Keratinocyte (primary cell): ENCODE measurements at regions not wholly inside any gene's neighbourhood (a gene's known extent, or its start where the extent isn't known, plus 50 kb on each side); places are given as distances from the start of the nearest gene placed in this dataset.

Experiments used
- EZH2 ChIP-seq: IDR thresholded peaks from one replicate; pipeline ENCODE4 v1.6.1; 2012; ENCODE audit warnings: inconsistent platforms, mild to moderate bottlenecking, low read length, moderate library complexity
- TF ChIP-seq, protein P1 (sequence below), 3 experiments: IDR thresholded peaks in 1 of 3; conservative IDR thresholded peaks in 1 of 3; optimal IDR thresholded peaks in 1 of 3; 2 replicates in 2 of 3; 3 replicates in 1 of 3; pipeline versions ENCODE3 to v1.5.1; 2011; ENCODE audit warnings: low read length in 3 of 3, mild to moderate bottlenecking in 3 of 3, moderate library complexity in 2 of 3, control low read depth in 1 of 3, inconsistent platforms in 1 of 3; ENCODE audit not compliant: insufficient read depth in 2 of 3; ENCODE audit errors: extremely low read depth in 1 of 3

- TF ChIP-seq, protein P1, sequence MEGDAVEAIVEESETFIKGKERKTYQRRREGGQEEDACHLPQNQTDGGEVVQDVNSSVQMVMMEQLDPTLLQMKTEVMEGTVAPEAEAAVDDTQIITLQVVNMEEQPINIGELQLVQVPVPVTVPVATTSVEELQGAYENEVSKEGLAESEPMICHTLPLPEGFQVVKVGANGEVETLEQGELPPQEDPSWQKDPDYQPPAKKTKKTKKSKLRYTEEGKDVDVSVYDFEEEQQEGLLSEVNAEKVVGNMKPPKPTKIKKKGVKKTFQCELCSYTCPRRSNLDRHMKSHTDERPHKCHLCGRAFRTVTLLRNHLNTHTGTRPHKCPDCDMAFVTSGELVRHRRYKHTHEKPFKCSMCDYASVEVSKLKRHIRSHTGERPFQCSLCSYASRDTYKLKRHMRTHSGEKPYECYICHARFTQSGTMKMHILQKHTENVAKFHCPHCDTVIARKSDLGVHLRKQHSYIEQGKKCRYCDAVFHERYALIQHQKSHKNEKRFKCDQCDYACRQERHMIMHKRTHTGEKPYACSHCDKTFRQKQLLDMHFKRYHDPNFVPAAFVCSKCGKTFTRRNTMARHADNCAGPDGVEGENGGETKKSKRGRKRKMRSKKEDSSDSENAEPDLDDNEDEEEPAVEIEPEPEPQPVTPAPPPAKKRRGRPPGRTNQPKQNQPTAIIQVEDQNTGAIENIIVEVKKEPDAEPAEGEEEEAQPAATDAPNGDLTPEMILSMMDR (optimal IDR thresholded peaks at IDR 0.05 in 1 of 3, IDR thresholded peaks at IDR 0.05 in 1 of 3, conservative IDR thresholded peaks at IDR 0.05 in 1 of 3; ENCODE audit: extremely low read depth in 1 of 3, insufficient read depth in 2 of 3, low read length in 3 of 3): no peak
- TF ChIP-seq EZH2: no peak
Observed at GRCh38 chr1:87730274-87731216, 401.9 kb downstream of the LMO4 start.
